ENCODE measurements at regions not wholly inside any gene's neighbourhood (a gene's known extent, or its start where the extent isn't known, plus 50 kb on each side); places are given as distances from the start of the nearest gene placed in this dataset.

GRCh38 chr4:26113339-26113940 lies 199.4 kb downstream of the SMIM20 start:
- no peak for FAIRE-seq

More at GRCh38 chr4:26113339-26113940, 199.4 kb downstream of the SMIM20 start:
- no peak overlapping the region for H4K8ac ChIP-seq (ENCODE audit: extremely low read depth, insufficient read depth, low read length)
- H2BK120ac ChIP-seq (replicated peaks; ENCODE audit: low read depth, low read length) = no peak overlapping the region
- no peaks in the 10 kb centered on the region for H3K23me2 ChIP-seq (ENCODE audit: low read depth, low read length)
- 91% methylated on average over 4 of the region's 4 CpGs; no CpG with 5 or more reads in 1 of the 2 experiments for WGBS, 2 experiments (ENCODE audit: extremely low coverage in 1 of 2, insufficient coverage in 1 of 2, insufficient read length in 1 of 2, insufficient replicate concordance in 2 of 2, low coverage in 1 of 2, low lambda C conversion rate in 2 of 2, missing lambda C conversion rate in 1 of 2)
- H3K14ac ChIP-seq (ENCODE audit: insufficient read length) = no peak overlapping the region
- H3K36me3 ChIP-seq (ENCODE audit: control insufficient read depth in 2 of 4, insufficient read depth in 4 of 4, low read length in 3 of 4) = no peaks in the 10 kb centered on the region
- H2BK5ac ChIP-seq (ENCODE audit: low read depth, low read length) = no peak overlapping the region
- H3K18ac ChIP-seq (ENCODE audit: extremely low read depth, low read length) = no peak overlapping the region
- CTCF ChIA-PET (ENCODE audit: partially characterized antibody) = no interaction called here
- no peak overlapping the region for H3K4me3 ChIP-seq (ENCODE audit: extremely low read depth in 1 of 4, insufficient read depth in 2 of 4, low read depth in 3 of 4, low read length in 4 of 4)
- no peak overlapping the region for H2BK12ac ChIP-seq (ENCODE audit: low read depth, low read length)
- no peaks in the 10 kb centered on the region for H4K20me1 ChIP-seq (replicated peaks in 1 of 2; ENCODE audit: control insufficient read depth in 1 of 2, insufficient read depth in 2 of 2, low read length in 2 of 2)
- no peak overlapping the region for H4K5ac ChIP-seq (ENCODE audit: insufficient read length, low read depth, low read length)
- no peak for DNase-seq (ENCODE audit: low read depth in 1 of 2, low spot score in 2 of 2)
- no peak overlapping the region for H3K23ac ChIP-seq (ENCODE audit: insufficient read length)
- H2BK15ac ChIP-seq (ENCODE audit: low read length) = no peak overlapping the region
- H3K79me2 ChIP-seq (ENCODE audit: control insufficient read depth in 1 of 2, insufficient read depth in 2 of 2, low read length in 2 of 2) = no peaks in the 10 kb centered on the region
- no peak overlapping the region for H3K4ac ChIP-seq (replicated peaks; ENCODE audit: insufficient read length, low read depth, low read length)
- no peaks in the 10 kb centered on the region for H3K79me1 ChIP-seq (ENCODE audit: low read depth, low read length)
- no peak overlapping the region for H2AK5ac ChIP-seq (ENCODE audit: low read depth, low read length)
- H4K91ac ChIP-seq (replicated peaks; ENCODE audit: insufficient read length, low read length) = no peak overlapping the region
- H3K4me2 ChIP-seq (ENCODE audit: insufficient read depth in 1 of 2, low read depth in 2 of 2, low read length in 2 of 2) = no peak overlapping the region
- peaks cover 13 to 16% of the 10 kb centered on the region in 2 experiments for H3K9me3 ChIP-seq (ENCODE audit: insufficient read depth in 2 of 2, low read depth in 1 of 2, low read length in 1 of 2)
- no peak overlapping the region for H3K27ac ChIP-seq (ENCODE audit: low read depth, low read length)
- POLR2A ChIA-PET (ENCODE audit: partially characterized antibody) = no interaction called here
- no peak overlapping the region for H3K9ac ChIP-seq (replicated peaks in 1 of 4; ENCODE audit: extremely low read depth in 1 of 4, low read depth in 3 of 4, low read length in 3 of 4)
- no peaks in the 10 kb centered on the region for H3K27me3 ChIP-seq (replicated peaks in 1 of 4; ENCODE audit: control insufficient read depth in 3 of 4, extremely low read depth in 1 of 4, insufficient read depth in 3 of 4, low read length in 3 of 4)
- H3K4me1 ChIP-seq (replicated peaks in 1 of 4; ENCODE audit: control insufficient read depth in 3 of 4, insufficient read depth in 4 of 4, low read length in 3 of 4) = no peaks in the 10 kb centered on the region
- TF ChIP-seq NRF1 (IDR thresholded peaks at IDR 0.05; ENCODE audit: low read depth, low read length) = no peak
- TF ChIP-seq KDM4A (IDR thresholded peaks at IDR 0.05; ENCODE audit: low read depth, low read length, severe bottlenecking) = no peak
- peak; percentile 92 for TF ChIP-seq ZNF274 (IDR thresholded peaks at IDR 0.05; ENCODE audit: borderline replicate concordance, extremely low read depth, low read length)
- no peak overlapping the region for H2BK20ac ChIP-seq (ENCODE audit: low read length)
- no peak overlapping the region for H3K56ac ChIP-seq (replicated peaks; ENCODE audit: insufficient read length, low read depth, low read length)
- H2AFZ ChIP-seq (ENCODE audit: low read length) = no peak overlapping the region

Measured in H1 (cell line).